ENCODE measurements at regions not wholly inside any gene's neighbourhood (a gene's known extent, or its start where the extent isn't known, plus 50 kb on each side); places are given as distances from the start of the nearest gene placed in this dataset.

DNA sequence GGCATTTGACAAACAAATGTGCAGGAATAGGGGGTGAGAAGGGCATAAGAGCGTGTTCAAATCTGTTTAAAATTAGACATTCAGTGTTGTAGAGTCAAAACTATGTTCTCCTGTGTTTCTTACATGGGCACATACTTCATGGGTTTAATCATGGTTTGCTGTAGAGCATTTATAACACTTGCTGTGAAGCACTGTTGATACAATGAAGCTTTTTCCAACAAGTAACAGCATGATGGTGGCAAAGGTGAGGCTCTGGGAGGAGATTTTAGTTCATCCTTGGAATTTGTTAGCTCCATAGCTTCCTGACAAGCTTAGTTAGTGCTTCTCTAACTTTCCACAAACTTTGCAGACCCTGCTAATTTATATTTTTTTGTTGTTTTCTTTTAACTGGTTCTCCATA is 900.7 kb downstream of the TFAP2A start:
- TF ChIP-seq CTCF (IDR thresholded peaks at IDR 0.05): no peak
- TF ChIP-seq POLR2A (IDR thresholded peaks at IDR 0.05): no peak
